ENCODE measurements at regions not wholly inside any gene's neighbourhood (a gene's known extent, or its start where the extent isn't known, plus 50 kb on each side); places are given as distances from the start of the nearest gene placed in this dataset.
"Not testable (repeated sequence)": the region's sequence is repeated elsewhere in the genome, so short reads cannot be mapped to it uniquely, and the experiment has no call there.

GRCh38 chr1:95655321-95656020 lies 421.5 kb downstream of the RWDD3 start:
- Histone ChIP-seq H3K27me3 (no peaks in the 10 kb centered on the region), H3K36me3 (no peaks in the 10 kb centered on the region), H3K9me3 (no peaks in the 10 kb centered on the region), H3K4me1 (no peaks in the 10 kb centered on the region), H3K27ac (no peak overlapping the region), H3K4me3 (no peak overlapping the region)
- TF ChIP-seq CTCF (IDR thresholded peaks at IDR 0.05) (no peak), POLR2A (IDR thresholded peaks at IDR 0.05) (no peak), POLR2AphosphoS5 (IDR thresholded peaks at IDR 0.05) (no peak), EP300 (IDR thresholded peaks at IDR 0.05) (no peak)
- no peak for DNase-seq
- ATAC-seq (ENCODE audit: low FRiP score in 2 of 2) = no peak
- 64 to 70% methylated on average over 7 of the region's 7 CpGs for WGBS, 2 donors

GRCh38 chr1:95657248-95657647 lies 423.2 kb downstream of the RWDD3 start:
- Histone ChIP-seq H3K27ac (no peak overlapping the region), H3K4me1 (no peaks in the 10 kb centered on the region), H3K36me3 (no peaks in the 10 kb centered on the region), H3K9me3 (peaks cover 0 to 3% (median 0%) of the 10 kb centered on the region in 4 donors), H3K4me3 (no peak overlapping the region), H3K27me3 (no peaks in the 10 kb centered on the region)
- 79 to 81% methylated on average over 4 of the region's 4 CpGs for WGBS, 2 donors
- ATAC-seq (ENCODE audit: low FRiP score in 2 of 2) = no peak
- TF ChIP-seq POLR2A (IDR thresholded peaks at IDR 0.05) (no peak), POLR2AphosphoS5 (IDR thresholded peaks at IDR 0.05) (no peak), CTCF (IDR thresholded peaks at IDR 0.05) (no peak), EP300 (IDR thresholded peaks at IDR 0.05) (no peak)
- DNase-seq = no peak

GRCh38 chr1:95659166-95659565 lies 425.2 kb downstream of the RWDD3 start:
- no peak overlapping the region for H3K27ac ChIP-seq
- no peaks in the 10 kb centered on the region for H3K36me3 ChIP-seq
- H3K4me3 ChIP-seq = no peak overlapping the region
- DNase-seq (no peak), ATAC-seq (ENCODE audit: low FRiP score in 2 of 2) (no peak)
- TF ChIP-seq POLR2AphosphoS5 (IDR thresholded peaks at IDR 0.05) (no peak), EP300 (IDR thresholded peaks at IDR 0.05) (no peak), POLR2A (IDR thresholded peaks at IDR 0.05) (no peak), CTCF (IDR thresholded peaks at IDR 0.05) (no peak)
- WGBS, 2 donors = 80 to 98% methylated on average over 2 of the region's 2 CpGs
- H3K9me3 ChIP-seq = peaks cover 0 to 17% (median 8%) of the 10 kb centered on the region in 4 donors
- H3K27me3 ChIP-seq = no peaks in the 10 kb centered on the region
- H3K4me1 ChIP-seq = no peaks in the 10 kb centered on the region

- whole genome bisulfite sequencing, 2 donors = 45% methylated on average over 4 of the region's 4 CpGs
- Histone ChIP-seq H3K27me3 (no peaks in the 10 kb centered on the region), H3K36me3 (no peaks in the 10 kb centered on the region), H3K4me1 (no peaks in the 10 kb centered on the region), H3K4me3 (no peak overlapping the region), H3K27ac (no peak overlapping the region), H3K9me3 (peaks cover 0 to 17% (median 8%) of the 10 kb centered on the region in 4 donors)
- TF ChIP-seq POLR2AphosphoS5 (IDR thresholded peaks at IDR 0.05) = no peak
- no peak for DNase-seq
- no peak for ATAC-seq (ENCODE audit: low FRiP score in 2 of 2)
These were observed 425.6 kb downstream of the RWDD3 start for GRCh38 chr1:95659588-95659987.

GRCh38 chr1:95660736-95661135 lies 426.7 kb downstream of the RWDD3 start:
- H3K9me3 ChIP-seq = peaks cover 0 to 17% (median 8%) of the 10 kb centered on the region in 4 donors
- no peak for TF ChIP-seq EP300 (IDR thresholded peaks at IDR 0.05)
- TF ChIP-seq POLR2A (IDR thresholded peaks at IDR 0.05) = no peak
- TF ChIP-seq CTCF (IDR thresholded peaks at IDR 0.05) = no peak
- no peak for TF ChIP-seq POLR2AphosphoS5 (IDR thresholded peaks at IDR 0.05)
- H3K4me3 ChIP-seq = no peak overlapping the region
- ATAC-seq (ENCODE audit: low FRiP score in 2 of 2) = no peak
- no peaks in the 10 kb centered on the region for H3K36me3 ChIP-seq
- H3K27ac ChIP-seq = no peak overlapping the region
- 49 to 50% methylated on average over 2 of the region's 2 CpGs for WGBS, 2 donors
- no peaks in the 10 kb centered on the region for H3K4me1 ChIP-seq
- DNase-seq = no peak
- H3K27me3 ChIP-seq = no peaks in the 10 kb centered on the region

GRCh38 chr1:95663530-95663929 lies 429.5 kb downstream of the RWDD3 start:
- H3K27ac ChIP-seq; H3K36me3 ChIP-seq; H3K27me3 ChIP-seq; ATAC-seq (ENCODE audit: low FRiP score in 2 of 2); DNase-seq; H3K4me1 ChIP-seq; H3K4me3 ChIP-seq: not testable (repeated sequence)
- peaks cover 0 to 17% (median 8%) of the 10 kb centered on the region in 4 donors for H3K9me3 ChIP-seq
- WGBS, 2 donors = 85 to 92% methylated on average over 5 to 8 of the region's 8 CpGs

Measured in upper lobe of left lung (tissue), 6 donors.